Esophagus muscularis mucosa (tissue), 4 donors: ENCODE measurements at regions not wholly inside any gene's neighbourhood (a gene's known extent, or its start where the extent isn't known, plus 50 kb on each side); places are given as distances from the start of the nearest gene placed in this dataset.

Experiments used
- DNase-seq: peaks from one replicate; pipeline ENCODE4 v3.0.0-alpha.2; 2017; ENCODE audit errors: extremely low spot score
- H3K27ac ChIP-seq, 4 donors: fragments of 200-600 bp; sonication (generic); replicated peaks in 1 of 4; 1 replicate in 3 of 4; 2 replicates in 1 of 4; pipeline ENCODE4 v1.5.1; 2016 to 2019; ENCODE audit warnings: mild to moderate bottlenecking in 1 of 4
- H3K27me3 ChIP-seq, 4 donors: fragments of 200-600 bp; sonication (generic); one replicate each; pipeline versions ENCODE4 v1.5.1 to v1.6.0; 2016 to 2019
- H3K36me3 ChIP-seq, 4 donors: fragments of 200-600 bp; sonication (generic); one replicate each; pipeline ENCODE4 v1.5.1; 2016 to 2019
- H3K4me1 ChIP-seq, 4 donors: fragments of 200-600 bp; sonication (generic); one replicate each; pipeline ENCODE4 v1.5.1; 2016 to 2019
- H3K4me3 ChIP-seq, 4 donors: fragments of 200-600 bp; sonication (generic); 1 replicate in 2 of 4; 2 replicates in 2 of 4; pipeline ENCODE4 v1.5.1; 2016 to 2019; ENCODE audit warnings: mild to moderate bottlenecking in 4 of 4, moderate library complexity in 1 of 4
- H3K9me3 ChIP-seq, 4 donors: fragments of 200-600 bp; sonication (generic); 1 replicate in 3 of 4; 2 replicates in 1 of 4; pipeline ENCODE4 v1.5.1; 2016 to 2019
- EP300 ChIP-seq: sonication (generic); formaldehyde crosslinking; IDR thresholded peaks from one replicate; pipeline ENCODE4 v1.6.1; 2017; ENCODE audit warnings: antibody characterized with exemption
- POLR2A ChIP-seq: fragments of 450-650 bp; IDR thresholded peaks from one replicate; pipeline ENCODE4 v1.6.1; 2017; ENCODE audit warnings: antibody characterized with exemption, moderate library complexity, mild to moderate bottlenecking, low read depth
- POLR2AphosphoS5 ChIP-seq, 2 donors: sonication (generic); formaldehyde crosslinking; IDR thresholded peaks; one replicate each; pipeline ENCODE4 v1.6.1; 2017; ENCODE audit warnings: antibody characterized with exemption in 2 of 2
- WGBS: methylation state at CpG from one replicate; pipeline ENCODE4 v1.1.5; 2018; 5-methylcytosine and 5-hydroxymethylcytosine counted together
- intact Hi-C: fragments of 100-400 bp; cut with DNase I; formaldehyde crosslinking; loops from one replicate; pipeline ENCODE4 v1.15.1; 2023
- TF ChIP-seq, protein P1 (sequence below), 3 experiments: fragments of 200-600 bp in 2 of 3; fragments of 450-650 bp in 1 of 3; sonication (generic) in 2 of 3; IDR thresholded peaks; one replicate each; pipeline ENCODE4 v1.5.1; 2017 to 2019; ENCODE audit warnings: antibody characterized with exemption in 3 of 3, mild to moderate bottlenecking in 2 of 3, moderate library complexity in 1 of 3

DNA sequence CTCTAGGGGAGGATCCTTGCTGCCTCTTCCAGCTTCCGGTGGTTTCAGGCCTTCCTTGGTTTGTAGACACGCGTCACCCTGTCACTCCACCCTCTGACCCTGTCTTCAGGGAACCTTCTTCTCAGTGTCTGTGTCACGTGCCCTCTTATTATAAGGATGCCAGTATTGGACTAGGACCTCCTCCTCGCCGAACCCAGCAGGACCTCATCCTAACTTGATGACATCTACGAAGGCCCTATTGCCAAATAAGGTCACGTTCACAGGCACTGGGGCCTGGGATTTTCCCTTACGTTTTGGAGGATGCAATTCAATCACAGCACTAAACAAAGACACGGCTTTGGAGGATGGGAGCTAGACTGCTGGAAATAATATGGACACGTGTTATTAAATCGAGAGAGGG lies 408.7 kb downstream of the BRD1 start:
- WGBS, result 84% methylated on average over 12 of the region's 12 CpGs
- no peak for DNase-seq
- Histone ChIP-seq H3K4me1 (no peaks in the 10 kb centered on the region), H3K9me3 (peaks cover 0 to 20% (median 12%) of the 10 kb centered on the region in 4 donors), H3K36me3 (no peaks in the 10 kb centered on the region), H3K27ac (no peak overlapping the region), H3K4me3 (no peak overlapping the region), H3K27me3 (peaks cover 0 to 55% (median 0%) of the 10 kb centered on the region in 4 donors)
- intact Hi-C loops, result no loop called here
- no peak for TF ChIP-seq POLR2AphosphoS5 (IDR thresholded peaks at IDR 0.05)
- no peak for TF ChIP-seq POLR2A
- TF ChIP-seq EP300, result no peak
- TF ChIP-seq, protein P1, sequence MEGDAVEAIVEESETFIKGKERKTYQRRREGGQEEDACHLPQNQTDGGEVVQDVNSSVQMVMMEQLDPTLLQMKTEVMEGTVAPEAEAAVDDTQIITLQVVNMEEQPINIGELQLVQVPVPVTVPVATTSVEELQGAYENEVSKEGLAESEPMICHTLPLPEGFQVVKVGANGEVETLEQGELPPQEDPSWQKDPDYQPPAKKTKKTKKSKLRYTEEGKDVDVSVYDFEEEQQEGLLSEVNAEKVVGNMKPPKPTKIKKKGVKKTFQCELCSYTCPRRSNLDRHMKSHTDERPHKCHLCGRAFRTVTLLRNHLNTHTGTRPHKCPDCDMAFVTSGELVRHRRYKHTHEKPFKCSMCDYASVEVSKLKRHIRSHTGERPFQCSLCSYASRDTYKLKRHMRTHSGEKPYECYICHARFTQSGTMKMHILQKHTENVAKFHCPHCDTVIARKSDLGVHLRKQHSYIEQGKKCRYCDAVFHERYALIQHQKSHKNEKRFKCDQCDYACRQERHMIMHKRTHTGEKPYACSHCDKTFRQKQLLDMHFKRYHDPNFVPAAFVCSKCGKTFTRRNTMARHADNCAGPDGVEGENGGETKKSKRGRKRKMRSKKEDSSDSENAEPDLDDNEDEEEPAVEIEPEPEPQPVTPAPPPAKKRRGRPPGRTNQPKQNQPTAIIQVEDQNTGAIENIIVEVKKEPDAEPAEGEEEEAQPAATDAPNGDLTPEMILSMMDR (IDR thresholded peaks at IDR 0.05), result no peak

GRCh38 chr22:49418341-49418894 lies 409.3 kb downstream of the BRD1 start:
- H3K9me3 ChIP-seq, result peaks cover 0 to 20% (median 12%) of the 10 kb centered on the region in 4 donors
- TF ChIP-seq, protein P1 (IDR thresholded peaks at IDR 0.05), result no peak
- TF ChIP-seq POLR2A, result no peak
- TF ChIP-seq POLR2AphosphoS5 (IDR thresholded peaks at IDR 0.05), result no peak
- no peak for TF ChIP-seq EP300
- H3K4me1 ChIP-seq, result no peaks in the 10 kb centered on the region
- H3K4me3 ChIP-seq, result no peak overlapping the region
- H3K36me3 ChIP-seq, result no peaks in the 10 kb centered on the region
- H3K27ac ChIP-seq, result no peak overlapping the region
- H3K27me3 ChIP-seq, result peaks cover 0 to 55% (median 0%) of the 10 kb centered on the region in 4 donors
- DNase-seq, result no peak
- intact Hi-C loops, result no loop called here
- WGBS, result 85% methylated on average over 24 of the region's 39 CpGs

DNA sequence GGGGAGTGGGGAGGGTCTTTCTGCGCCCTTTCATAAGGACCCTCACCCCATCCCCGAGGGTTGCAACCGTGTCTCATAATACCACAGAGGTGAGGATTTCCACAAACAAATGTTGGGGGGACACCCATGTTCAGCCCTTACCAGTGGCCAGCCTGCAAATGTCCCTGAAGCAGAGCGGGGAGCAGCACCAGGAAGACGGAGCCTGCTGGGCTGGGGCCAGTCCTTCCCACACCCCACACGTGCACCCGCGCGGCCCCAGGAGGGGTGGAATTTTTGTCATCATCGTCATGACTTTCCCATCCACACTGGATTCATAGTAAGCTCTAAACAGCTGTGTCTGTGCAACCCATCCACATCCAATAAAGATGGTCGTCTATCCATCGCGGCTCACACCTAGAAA lies 409.8 kb downstream of the BRD1 start:
- 83% methylated on average over 11 of the region's 13 CpGs for WGBS
- H3K27me3 ChIP-seq, result peaks cover 0 to 55% (median 0%) of the 10 kb centered on the region in 4 donors
- no peaks in the 10 kb centered on the region for H3K4me1 ChIP-seq
- no peaks in the 10 kb centered on the region for H3K36me3 ChIP-seq
- no peak overlapping the region for H3K27ac ChIP-seq
- no peak overlapping the region for H3K4me3 ChIP-seq
- H3K9me3 ChIP-seq, result peaks cover 0 to 20% (median 12%) of the 10 kb centered on the region in 4 donors
- intact Hi-C loops, result no loop called here
- DNase-seq, result no peak
- TF ChIP-seq POLR2A (no peak), POLR2AphosphoS5 (IDR thresholded peaks at IDR 0.05) (no peak), EP300 (no peak)
- TF ChIP-seq, protein P1 (IDR thresholded peaks at IDR 0.05), result no peak

DNA sequence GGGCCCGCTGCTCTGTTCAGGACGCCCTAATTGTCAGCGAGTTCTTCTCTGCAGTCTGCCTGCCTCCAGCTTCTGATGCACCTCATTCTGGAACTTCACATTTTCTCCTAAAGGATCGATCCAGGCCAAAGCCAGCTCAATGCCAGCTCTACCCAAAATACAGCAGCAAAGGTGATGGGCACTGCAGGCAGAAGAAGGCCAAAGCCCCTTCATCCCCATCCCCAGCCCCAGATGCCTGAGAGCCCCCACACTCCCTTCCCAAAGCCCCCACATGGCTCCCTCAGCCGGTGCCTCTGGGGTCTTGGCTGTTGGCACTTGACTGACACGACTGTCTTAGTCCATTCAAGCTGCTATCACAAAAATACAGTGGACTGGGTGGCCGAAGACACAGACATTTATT lies 410.3 kb downstream of the BRD1 start:
- TF ChIP-seq, protein P1 (IDR thresholded peaks at IDR 0.05), result no peak
- TF ChIP-seq EP300 (no peak), POLR2AphosphoS5 (IDR thresholded peaks at IDR 0.05) (no peak), POLR2A (no peak)
- intact Hi-C loops, result no loop called here
- no peaks in the 10 kb centered on the region for H3K36me3 ChIP-seq
- no peak for DNase-seq
- WGBS, result 73% methylated on average over 7 of the region's 7 CpGs
- H3K4me3 ChIP-seq, result no peak overlapping the region
- peaks cover 0 to 54% (median 0%) of the 10 kb centered on the region in 4 donors for H3K27me3 ChIP-seq
- H3K27ac ChIP-seq, result no peak overlapping the region
- peaks cover 0 to 20% (median 12%) of the 10 kb centered on the region in 4 donors for H3K9me3 ChIP-seq
- no peaks in the 10 kb centered on the region for H3K4me1 ChIP-seq
